GM21717 (cell line): ENCODE measurements at regions not wholly inside any gene's neighbourhood (a gene's known extent, or its start where the extent isn't known, plus 50 kb on each side); places are given as distances from the start of the nearest gene placed in this dataset.
"Not testable (repeated sequence)": the region's sequence is repeated elsewhere in the genome, so short reads cannot be mapped to it uniquely, and the experiment has no call there.

Experiments
- ATAC-seq: cut with Tn5 transposase; IDR thresholded peaks from one replicate; pipeline ENCODE4 v1.9.1; 2021; ENCODE audit warnings: mild to moderate bottlenecking, moderate library complexity; ENCODE audit not compliant: unreplicated experiment

DNA sequence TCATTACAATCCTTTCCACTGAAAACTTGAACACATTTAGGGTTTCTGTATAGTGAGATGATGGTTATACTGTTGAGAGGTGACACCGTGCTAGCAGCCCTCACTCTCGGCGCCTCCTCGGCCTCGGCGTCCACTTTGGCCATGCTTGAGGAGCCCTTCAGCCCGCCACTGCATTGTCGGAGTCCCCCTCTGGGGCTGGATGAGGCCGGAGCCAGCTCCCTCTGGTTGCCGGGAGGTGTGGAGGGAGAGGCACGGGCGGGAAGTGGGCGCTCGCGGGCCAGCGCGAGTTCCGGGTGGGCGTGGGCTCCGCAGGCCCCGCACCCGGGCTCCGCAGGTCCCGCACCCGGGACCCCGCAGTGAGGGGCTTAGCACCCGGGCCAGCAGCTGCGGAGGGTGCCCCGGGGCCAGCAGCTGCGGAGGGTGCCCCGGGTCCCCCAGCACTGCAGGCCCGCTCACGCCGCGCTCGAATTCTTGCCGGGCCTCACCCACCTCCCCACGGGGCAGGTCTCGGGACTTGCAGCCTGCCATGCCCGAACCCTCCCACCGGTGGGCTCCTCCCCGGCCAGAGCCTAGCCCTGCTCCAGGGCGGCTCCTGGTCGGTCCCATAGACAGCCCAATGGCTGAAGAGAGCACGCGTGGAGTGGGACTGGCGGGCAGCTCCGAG lies 145.9 kb upstream of the ZNF608 start:
- no peak for ATAC-seq

DNA sequence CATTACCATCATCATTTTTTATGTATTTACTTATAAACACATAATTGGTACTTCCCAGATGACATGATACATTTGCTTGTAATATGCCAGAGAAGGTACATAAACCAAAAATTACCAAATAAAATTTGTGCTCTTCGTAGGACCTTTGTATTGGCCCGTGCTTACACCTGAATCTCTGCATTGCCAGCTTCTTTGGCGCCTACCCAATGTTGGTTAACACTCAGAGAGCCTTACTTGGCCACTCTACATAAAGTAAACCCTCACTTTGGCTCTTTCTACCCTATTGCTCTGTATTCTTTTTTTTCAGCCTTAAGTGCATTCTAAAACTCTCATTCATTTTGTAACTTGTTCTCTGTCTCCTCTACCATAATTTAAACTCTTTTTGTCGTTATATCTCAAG lies 148.1 kb upstream of the ZNF608 start:
- ATAC-seq, result no peak

DNA sequence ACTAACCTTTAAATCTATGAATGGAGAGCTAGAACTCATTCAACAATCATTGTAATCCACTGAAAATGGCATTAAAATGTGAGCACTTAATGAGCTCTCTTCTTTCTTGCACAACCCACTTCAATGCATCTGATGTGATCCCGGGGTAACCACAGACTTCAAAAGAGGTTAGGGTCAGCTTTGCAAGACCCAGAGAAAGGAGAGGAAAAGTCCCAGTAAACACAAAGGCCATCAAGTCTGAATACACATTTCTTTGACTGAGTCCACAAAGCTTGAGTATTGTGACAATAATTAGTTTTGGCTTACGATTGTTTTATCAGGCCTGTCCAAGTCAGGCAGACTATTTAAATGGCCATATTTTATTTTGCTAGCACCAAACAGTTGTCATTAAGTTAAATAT lies 148.8 kb upstream of the ZNF608 start:
- no peak for ATAC-seq

DNA sequence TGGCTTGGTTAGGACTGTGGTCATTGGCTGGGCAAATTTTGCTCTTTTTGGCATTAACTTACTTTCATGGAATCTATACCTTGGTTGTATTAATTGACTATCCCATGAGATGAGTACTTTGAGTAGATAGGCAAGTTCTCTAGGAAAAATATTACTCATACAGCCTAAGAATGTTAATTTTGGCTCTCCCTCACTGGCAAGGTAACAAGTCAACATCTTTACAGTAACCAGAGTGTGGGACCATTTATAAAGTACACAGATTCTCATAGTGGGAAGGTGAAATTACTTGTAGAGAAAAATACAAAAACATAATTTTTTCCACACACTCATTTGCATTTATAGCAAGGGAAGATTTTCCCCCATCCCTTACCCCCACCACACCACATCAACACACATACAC lies 154.6 kb upstream of the ZNF608 start:
- ATAC-seq, result no peak

DNA sequence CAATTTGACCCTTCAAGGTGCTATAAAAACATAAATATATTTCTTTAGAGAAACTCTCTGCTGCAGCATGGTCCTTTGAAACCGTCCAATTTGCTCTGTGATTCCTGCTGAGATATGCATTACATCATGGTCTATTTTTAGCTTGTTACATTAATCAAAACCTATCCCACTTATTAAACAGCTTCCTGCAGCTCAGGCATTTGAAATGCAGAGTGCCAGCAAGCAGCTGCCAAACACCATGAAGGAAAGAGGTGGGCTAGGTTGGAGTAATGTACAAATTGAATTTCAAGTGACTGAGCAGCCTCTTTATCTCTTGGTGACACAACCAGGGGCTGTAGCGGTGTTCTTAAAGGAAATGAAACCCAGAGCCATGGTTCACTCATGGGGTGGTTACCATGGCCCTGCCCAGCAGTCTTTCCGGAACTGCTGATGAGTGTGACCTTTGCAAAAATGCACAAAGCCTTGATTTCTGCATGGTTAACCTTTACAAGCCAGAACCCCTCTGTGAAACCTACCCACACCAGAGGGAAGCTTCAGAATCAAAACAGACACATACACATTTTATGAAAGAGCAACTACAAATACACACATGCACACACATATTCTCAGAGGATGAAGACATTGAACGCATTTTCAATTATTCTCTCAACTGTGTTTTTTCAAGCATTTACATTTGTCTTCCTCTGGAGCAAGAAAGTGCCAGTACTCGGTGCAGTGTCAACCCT lies 155.8 kb upstream of the ZNF608 start:
- ATAC-seq, result peak; percentile 99

DNA sequence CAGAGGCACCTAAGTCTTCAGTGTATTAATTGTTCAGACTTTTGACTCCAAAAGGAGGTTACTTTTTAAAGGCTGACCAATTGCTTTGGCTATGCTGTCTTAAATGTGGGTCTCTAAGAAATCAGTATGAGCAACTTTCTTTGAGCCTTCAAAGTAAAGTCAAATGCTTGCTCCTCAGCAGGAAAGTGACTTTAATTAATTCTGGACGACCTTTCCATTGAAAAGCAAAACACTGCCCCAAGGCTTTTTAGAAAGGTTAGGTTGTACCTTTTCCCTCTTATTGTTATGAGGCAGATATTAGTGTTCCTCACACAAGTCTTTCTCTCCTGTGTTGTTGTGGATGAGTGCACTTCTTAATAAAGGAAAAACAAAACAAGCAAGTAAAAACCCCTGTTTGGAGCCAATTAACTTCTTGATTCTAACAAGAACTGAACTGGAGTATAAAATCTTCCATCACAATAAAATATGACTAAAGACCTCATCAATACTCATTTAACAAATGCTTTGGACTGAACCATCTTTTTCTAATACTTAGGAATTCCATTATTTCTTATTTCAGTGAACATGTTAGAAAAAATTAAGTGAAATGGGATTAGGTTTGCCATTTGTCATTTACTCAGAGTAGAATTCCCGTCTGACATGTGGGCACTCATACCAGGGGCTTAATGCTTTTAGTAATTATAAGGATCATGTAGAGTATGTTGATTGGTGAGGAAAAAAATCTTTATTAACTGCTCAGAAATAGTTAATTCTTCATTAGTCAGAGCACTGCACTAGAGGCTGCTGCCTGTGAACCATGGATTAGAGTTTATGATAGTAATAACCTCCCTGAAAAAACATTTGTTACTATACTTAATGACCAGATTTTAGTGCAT lies 159.1 kb upstream of the ZNF608 start:
- no peak for ATAC-seq

DNA sequence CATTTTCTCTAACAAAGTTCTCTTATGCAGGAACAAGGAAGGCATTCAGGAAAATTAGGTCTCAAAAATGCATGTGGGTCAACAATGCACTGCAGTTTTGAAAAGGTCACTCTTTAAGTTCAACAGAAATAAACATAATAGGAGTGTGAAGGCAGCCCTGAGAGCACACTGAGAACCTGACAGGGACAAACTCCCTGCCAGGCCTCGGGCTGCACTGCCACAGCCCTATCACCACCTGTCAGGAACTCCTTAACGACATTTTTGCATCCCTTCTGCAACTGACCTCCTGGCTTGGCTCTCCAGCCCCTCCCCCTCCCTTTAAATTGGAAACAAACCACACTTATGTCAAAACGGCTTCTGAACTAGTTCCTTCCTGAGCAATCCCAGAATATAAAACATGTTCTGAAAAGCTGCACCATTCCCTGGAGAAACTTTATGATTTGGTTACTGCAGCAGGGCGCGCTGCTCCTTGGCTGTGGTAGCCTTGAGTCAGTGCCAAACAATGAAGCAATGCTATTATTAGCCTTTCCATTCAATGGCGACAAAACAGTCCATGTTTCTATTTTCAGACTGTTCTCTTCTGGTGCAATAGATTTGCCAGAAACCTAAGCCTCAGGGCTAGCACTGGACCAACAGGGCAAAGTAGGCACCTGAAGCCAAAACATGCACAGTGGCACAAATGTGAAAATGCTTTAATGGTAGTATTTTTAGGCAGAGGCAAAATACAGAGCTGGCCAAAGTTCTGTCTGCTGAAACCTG lies 160.1 kb upstream of the ZNF608 start:
- no peak for ATAC-seq

DNA sequence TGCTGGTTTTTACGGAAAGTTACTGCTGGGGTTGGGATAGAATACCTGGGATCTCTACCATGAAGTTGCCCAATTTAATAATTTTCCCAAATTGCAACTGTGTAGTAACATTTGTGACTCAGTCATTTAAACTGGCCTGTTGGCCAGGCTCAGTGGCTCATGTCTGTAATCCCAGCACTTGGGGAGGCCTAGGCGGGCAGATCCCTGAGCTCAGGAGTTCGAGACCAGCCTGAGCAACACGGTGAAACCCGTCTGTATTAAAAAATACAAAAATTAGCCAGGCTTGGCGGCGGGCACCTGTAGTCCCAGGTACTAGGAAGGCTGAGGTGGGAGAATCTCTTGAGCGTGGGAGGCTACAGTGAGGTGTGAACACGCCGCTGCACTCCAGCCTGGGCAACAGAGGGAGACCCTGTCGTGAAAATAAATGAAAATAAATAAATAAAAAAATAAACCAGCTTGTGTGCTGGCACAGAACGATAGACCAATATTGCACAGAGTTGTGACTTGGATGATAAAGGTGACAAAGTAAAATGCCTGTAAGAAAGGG lies 160.7 kb upstream of the ZNF608 start:
- no peak for ATAC-seq

DNA sequence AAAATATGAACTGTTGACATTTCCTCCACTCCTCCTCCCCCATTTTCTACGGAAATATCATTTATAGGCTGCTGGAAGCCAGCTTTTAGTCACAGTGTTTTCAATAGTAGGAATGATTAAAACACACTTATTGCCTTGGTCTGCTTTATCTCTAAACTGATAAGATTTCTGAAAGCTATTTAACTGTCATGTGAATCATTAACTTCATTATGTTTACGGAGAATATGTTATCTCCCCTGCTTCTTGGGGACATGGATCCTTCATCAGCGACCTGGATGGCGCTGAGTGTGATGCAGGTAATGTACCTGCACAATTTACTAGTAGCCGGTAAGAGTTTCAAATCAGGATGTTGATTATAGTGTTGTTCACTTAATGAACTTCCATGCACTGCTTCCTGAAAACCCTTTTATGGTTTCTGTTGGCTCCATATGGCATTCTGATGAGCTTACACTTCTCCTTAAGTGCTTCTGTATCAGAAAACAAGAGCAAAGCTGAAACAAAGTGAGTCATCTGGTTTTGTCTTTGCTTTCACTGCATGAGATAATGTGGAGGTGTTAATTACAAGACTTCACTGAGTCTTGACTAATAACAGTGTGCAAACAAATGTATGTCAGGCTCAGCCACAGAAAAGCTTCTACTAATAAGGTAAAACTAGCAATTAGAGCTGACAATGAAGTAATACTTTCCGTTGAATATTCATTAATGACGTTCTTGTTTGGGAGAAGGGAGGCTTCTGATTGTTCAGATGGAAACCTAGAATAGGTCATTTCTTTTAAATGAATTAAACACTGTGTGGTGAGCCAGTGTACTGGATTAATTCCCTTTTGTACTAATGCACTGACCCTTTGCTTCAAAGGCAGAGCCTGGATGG lies 162.4 kb upstream of the ZNF608 start:
- ATAC-seq, result peak; percentile 85

DNA sequence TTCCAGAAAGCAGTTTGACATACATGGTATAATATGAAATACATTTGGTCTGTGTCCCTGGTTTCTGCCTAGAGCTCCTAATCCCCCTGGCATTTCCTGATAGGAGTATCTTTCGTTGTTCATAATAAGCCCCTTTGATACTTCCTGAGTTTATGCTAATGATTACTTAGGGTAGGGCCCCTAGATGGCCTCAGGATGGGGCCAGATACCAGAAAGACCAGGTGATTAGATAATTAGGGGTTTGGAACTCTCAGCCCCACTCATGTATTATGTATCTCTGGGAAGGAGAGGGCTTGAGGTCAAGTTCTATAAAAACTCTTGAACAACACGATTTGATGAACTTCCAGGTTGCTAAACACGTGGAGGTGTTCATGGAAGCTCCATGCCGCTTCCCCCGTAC lies 163.3 kb upstream of the ZNF608 start:
- ATAC-seq, result no peak

DNA sequence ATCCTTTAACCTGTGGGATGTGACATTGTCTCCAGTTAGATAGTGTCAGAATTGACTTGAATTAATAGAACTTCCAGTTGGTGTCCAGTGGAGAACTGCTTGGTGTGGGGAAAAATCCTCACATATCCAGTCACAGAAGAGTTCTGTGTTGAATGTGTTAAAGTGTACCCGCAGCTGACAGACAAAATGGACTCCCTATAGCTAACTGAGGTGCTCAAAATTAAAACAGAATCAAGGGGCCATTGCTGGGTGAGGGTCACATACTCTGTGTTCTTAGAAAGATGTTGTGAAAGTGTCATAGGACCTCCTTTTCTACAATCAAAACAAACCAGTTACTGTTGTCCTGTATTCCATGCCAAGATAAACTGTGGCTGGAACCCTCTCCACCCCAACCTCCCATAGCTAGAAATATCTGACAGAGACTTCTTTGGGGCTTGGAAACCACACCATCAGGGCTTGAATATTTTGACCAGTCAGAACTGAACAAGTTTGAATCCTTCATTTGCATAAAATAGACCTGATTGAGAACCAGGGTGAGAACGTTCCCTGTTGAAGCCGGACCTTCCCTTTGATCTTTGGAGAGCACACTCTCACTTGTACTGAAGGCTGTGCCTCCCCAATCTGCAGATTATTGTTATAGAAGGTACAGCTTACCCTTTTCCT lies 164.0 kb upstream of the ZNF608 start:
- no peak for ATAC-seq

DNA sequence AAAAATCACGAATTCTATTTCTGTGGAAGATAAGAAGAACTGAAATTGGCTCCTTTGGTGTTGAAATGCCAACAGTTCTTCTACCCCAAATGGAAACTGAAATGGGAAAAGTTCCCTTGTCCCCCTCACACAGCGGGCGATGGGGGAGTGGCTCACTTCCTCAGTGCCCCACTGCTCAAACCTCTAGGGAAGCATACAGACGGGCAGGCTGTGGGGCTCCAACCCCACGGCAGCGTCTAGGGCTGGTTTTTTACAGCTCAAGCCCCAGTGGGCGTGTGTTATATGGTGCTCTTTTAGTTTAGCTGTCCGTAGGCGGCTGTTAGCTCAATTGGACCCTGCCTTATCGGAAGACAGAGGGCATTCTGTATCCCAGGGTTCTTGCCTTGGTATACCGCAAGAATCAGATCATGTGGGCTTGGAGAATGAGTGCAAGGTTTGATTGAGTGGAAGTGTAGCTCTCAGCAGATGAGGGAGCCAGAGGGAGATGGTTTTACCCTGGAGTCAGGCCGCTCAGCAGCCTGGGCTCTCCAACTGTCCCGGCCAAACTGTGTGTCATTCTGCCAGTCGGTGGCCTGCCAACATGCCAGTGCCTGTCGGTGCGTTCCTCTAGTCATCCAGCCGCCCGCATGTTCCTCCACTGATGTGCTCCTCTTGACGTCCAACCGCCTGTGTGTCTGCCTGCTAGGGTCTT lies 166.3 kb upstream of the ZNF608 start:
- no peak for ATAC-seq

DNA sequence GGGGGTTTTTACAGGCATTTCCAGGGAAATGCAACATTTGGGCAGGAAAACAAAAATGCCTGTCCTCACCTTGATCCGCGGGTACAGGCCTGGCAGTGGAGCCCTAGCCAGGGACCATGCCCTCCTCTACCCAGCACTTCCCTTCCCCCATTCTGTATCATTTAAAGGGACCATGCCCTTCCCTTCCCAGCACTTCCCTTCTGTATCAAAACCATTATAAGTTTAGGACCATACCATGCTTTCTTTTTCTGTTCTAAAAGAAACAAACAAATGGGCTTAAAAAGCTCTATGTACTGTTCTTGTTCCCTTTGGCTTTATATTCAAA lies 166.9 kb upstream of the ZNF608 start:
- no peak for ATAC-seq

DNA sequence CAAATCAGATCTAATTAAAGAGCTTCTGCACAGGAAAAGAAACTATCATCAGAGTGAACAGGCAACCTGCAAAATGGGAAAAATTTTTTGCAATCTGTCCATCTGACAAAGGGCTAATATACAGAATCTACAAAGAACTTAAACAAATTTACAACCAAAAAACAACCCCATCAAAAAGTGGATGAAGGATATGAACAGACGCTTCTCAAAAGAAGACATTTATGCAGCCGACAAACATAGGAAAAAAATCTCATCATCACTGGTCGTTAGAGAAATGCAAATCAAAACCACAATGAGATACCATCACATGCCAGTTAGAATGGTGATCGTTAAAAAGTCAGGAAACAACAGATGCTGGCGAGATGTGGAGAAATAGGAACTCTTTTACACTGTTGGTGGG lies 169.9 kb upstream of the ZNF608 start:
- ATAC-seq, result not testable (repeated sequence)

DNA sequence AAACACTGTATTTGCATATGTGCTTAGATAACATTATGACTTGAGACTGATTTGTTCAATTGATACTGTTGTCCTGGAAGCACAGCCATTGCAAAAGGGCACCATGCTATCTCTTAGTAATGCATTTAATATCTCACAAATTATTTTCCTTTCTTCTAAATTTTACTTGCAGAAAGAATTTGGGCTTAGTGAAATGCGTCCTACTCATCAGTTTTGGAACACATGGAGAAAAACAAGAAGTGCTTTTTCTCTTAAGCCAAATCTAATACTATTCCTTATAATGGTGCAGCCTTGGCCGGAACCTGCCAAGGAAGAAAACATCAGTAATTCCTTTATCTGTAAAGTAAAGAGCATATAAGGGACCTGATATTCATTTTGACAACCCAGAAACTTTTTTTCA lies 172.2 kb upstream of the ZNF608 start:
- ATAC-seq, result no peak

DNA sequence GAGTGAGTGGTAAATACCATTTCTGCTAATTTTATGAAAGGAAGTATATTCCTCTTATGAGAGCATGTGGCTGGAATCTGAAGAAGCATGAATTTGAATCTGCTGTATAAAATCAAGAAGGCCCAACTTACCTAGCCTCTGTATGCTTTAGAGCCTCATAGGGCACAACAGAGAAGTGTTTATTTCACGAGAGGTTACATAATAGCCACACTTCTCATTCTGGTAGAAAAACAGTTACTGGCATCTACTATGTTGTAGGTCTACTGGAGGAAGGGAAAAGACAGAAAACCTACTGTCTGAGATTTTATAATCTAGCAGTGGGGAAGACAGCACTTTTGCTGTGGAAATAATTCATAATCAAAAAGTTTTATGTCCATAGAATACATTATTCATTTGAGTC lies 172.6 kb upstream of the ZNF608 start:
- ATAC-seq, result no peak

DNA sequence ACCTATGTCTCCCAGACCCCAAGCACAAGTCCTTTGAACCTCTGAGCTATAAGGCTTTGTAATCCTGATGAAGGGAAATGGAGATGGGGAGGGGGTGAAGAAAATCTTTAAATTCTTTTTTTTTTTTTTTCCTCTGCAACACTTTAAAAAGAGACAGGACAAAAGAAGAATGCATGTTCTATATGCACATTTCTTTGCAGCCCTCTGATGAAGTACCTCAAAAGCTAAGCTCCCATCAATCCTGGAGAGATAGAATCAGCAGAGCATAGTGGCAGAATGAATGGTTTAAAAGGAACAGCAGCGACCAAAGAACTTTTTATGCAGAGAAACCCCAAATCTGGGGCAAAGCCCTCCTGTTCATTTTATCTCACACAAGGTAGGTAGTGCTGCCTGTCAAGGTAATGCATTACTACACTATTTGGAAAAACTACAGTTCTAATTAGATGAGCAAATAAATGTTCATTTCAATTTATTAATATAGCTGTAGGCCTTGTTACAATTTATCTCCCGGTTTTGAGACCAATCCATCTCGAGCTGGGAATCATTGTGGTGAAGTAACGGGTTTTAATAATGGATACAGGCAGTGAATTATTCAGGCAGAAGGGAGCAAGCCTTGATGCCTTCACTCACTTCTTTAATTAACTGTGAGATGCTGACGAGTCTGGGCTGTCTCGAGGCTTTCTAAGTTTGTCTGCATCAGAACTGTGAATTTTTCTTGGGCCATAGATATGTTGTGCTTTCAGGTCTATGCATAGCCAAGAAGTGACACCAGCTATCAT lies 173.5 kb upstream of the ZNF608 start:
- ATAC-seq, result no peak
